ENCODE measurements at regions not wholly inside any gene's neighbourhood (a gene's known extent, or its start where the extent isn't known, plus 50 kb on each side); places are given as distances from the start of the nearest gene placed in this dataset.

- no peak overlapping the region for H3K27ac Mint-ChIP-seq
- H3K9me3 Mint-ChIP-seq = no peaks in the 10 kb centered on the region
- no peaks in the 10 kb centered on the region for H3K27me3 Mint-ChIP-seq (ENCODE audit: low read depth, poor library complexity)
- DNase-seq = no peak
- peaks cover 10% of the 10 kb centered on the region for H3K4me1 Mint-ChIP-seq
- no peak for TF ChIP-seq CTCF (IDR thresholded peaks at IDR 0.05)
- no peak overlapping the region for H3K4me3 Mint-ChIP-seq
- H3K36me3 Mint-ChIP-seq (ENCODE audit: low read depth) = no peaks in the 10 kb centered on the region
Observed at GRCh38 chr6:134593442-134593841, 275.5 kb upstream of the SGK1 start.

DNA sequence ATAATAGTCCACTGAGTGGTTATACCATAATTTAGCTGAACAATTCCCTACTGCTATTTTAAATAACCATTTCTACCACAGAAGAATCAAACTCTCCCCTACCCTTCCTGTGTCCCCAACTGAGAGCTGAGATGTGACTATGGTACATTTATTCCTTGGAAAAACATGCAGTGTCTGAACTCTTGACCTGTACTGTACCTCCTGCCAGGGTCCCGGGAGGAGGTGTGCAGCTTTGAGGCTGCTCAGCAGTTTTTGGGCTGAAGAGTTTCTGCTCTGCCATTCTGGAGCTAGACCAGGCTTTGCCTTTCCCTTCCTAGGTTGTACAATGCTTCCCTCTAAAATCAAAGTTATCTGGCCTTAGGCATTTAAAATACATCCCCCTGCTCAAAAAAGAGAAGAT lies 275.1 kb upstream of the SGK1 start:
- no peak overlapping the region for H3K27ac Mint-ChIP-seq
- no peaks in the 10 kb centered on the region for H3K9me3 Mint-ChIP-seq
- no peaks in the 10 kb centered on the region for H3K27me3 Mint-ChIP-seq (ENCODE audit: low read depth, poor library complexity)
- H3K36me3 Mint-ChIP-seq (ENCODE audit: low read depth) = no peaks in the 10 kb centered on the region
- H3K4me1 Mint-ChIP-seq = peaks cover 10% of the 10 kb centered on the region
- TF ChIP-seq CTCF (IDR thresholded peaks at IDR 0.05) = no peak
- no peak for DNase-seq
- H3K4me3 Mint-ChIP-seq = no peak overlapping the region

DNA sequence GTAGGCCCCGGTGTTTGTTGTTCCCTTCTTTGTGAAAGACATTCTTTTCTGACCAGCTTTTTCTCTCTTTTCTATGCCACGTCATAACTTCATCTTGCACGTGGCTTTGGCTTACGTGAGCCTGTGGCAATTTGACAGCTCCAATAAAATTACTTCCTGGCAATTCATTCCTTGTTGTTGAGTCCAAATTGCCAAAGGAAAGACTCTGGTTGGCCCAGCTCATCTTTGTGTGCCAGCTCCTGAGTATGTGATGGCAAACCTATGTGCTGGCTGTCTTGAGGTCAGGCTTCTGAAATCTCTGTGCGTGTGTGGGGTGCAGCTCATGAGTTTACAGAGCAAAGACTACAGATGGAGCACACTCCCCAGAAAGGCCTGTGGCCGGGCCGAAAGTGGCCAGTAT lies 272.5 kb upstream of the SGK1 start:
- no peaks in the 10 kb centered on the region for H3K36me3 Mint-ChIP-seq (ENCODE audit: low read depth)
- H3K4me3 Mint-ChIP-seq = no peak overlapping the region
- H3K9me3 Mint-ChIP-seq = peaks cover 3% of the 10 kb centered on the region
- H3K27me3 Mint-ChIP-seq (ENCODE audit: low read depth, poor library complexity) = no peaks in the 10 kb centered on the region
- peaks cover 10% of the 10 kb centered on the region for H3K4me1 Mint-ChIP-seq
- DNase-seq = no peak
- no peak for TF ChIP-seq CTCF (IDR thresholded peaks at IDR 0.05)
- no peak overlapping the region for H3K27ac Mint-ChIP-seq

DNA sequence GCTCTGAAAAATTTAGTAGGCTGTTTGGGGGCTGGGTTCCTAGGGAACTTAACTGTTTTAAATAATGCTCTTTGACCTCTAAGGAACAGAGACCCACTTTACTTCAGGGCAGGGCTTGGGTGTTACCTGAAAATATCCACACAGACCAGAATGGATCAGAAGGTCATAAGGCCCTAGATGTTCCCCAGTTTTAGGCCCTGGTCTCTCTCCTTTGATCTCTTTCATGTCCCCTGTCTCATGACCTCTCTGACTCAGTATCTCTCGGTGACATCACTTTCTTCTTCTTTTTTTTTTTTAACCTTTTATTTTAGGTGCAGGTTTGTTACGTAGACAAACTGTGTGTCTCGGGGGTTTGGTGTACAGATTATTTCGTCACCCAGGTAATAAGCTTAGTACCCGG lies 272.1 kb upstream of the SGK1 start:
- DNase-seq = no peak
- no peak overlapping the region for H3K27ac Mint-ChIP-seq
- H3K36me3 Mint-ChIP-seq (ENCODE audit: low read depth) = no peaks in the 10 kb centered on the region
- peaks cover 3% of the 10 kb centered on the region for H3K9me3 Mint-ChIP-seq
- no peak for TF ChIP-seq CTCF (IDR thresholded peaks at IDR 0.05)
- peaks cover 10% of the 10 kb centered on the region for H3K4me1 Mint-ChIP-seq
- H3K27me3 Mint-ChIP-seq (ENCODE audit: low read depth, poor library complexity) = no peaks in the 10 kb centered on the region
- no peak overlapping the region for H3K4me3 Mint-ChIP-seq

DNA sequence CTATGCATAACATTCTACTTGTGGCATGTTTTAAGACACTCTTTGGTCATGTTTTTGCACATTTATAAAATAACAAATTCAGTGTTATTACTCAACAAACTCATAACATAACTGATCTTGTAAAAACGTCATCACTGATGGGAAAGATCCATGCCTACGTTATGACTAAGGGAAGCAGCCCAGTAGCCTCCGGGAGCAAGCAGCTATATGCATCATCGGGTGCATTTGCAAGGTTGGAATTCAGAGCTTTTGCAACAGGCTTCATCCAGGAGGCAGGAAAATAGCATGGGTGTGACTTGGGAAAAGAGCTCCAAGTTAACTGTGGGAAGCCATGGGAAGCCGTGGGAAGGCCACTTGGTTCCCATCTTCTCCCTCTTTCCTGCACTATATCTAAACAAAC lies 271.6 kb upstream of the SGK1 start:
- Mint-ChIP-seq H3K27ac (no peak overlapping the region), H3K9me3 (peaks cover 3% of the 10 kb centered on the region), H3K4me1 (peaks cover 10% of the 10 kb centered on the region), H3K36me3 (ENCODE audit: low read depth) (no peaks in the 10 kb centered on the region), H3K27me3 (ENCODE audit: low read depth, poor library complexity) (no peaks in the 10 kb centered on the region), H3K4me3 (no peak overlapping the region)
- no peak for TF ChIP-seq CTCF (IDR thresholded peaks at IDR 0.05)
- DNase-seq = no peak

- Mint-ChIP-seq H3K4me1 (peaks cover 4% of the 10 kb centered on the region), H3K27me3 (ENCODE audit: low read depth, poor library complexity) (no peaks in the 10 kb centered on the region), H3K9me3 (peaks cover 3% of the 10 kb centered on the region), H3K27ac (no peak overlapping the region), H3K36me3 (ENCODE audit: low read depth) (no peaks in the 10 kb centered on the region), H3K4me3 (no peak overlapping the region)
- no peak for DNase-seq
- TF ChIP-seq CTCF (IDR thresholded peaks at IDR 0.05) = no peak
Observed at GRCh38 chr6:134588267-134588666, 270.4 kb upstream of the SGK1 start.
